NAMALWA (cell line): ENCODE measurements at regions not wholly inside any gene's neighbourhood (a gene's known extent, or its start where the extent isn't known, plus 50 kb on each side); places are given as distances from the start of the nearest gene placed in this dataset.

Source experiments
- DNase-seq: peaks from one replicate; pipeline ENCODE4 v3.0.0-alpha.2; 2015; ENCODE audit warnings: low spot score

DNA sequence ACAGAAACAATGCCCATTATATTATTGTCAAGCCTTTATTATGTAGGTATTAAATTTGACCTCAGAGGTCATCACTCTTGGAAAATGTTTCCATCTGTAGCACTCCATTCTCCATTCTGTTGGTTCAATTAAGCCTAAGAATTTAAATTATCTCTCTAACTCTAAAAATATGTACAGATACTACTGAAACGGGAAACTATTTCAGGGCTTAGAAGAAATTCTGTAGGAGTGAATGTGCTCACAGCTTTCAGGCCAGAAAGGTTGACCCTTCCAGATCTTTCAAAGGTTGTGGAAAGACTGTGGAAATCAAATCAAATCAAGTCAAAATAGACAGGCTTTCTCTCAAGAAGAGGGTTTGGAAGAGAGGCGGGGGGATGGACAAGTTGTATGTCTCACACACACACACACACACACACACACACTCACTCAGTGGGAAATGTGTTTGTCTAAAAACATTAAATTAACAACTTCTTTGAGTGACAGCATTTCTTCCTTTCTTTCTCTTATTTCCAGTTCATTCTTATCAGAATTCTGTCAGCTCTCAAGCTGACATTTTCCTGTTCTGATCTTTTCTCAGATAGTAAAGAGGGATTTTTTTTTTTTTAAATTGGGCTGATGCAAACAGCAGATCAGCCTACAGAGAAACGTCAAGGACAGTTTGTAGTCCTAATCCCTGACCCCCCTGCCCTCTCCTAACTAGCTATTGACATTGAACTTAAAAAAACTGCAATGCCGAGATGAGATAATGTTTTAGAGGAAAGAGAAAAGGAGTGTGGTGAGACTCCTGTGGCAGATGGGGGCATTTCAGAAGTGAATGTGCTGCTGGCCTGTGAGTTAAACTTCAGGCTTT lies 139.0 kb upstream of the ZFHX3 start:
- no peak for DNase-seq

GRCh38 chr16:73185737-73186136 lies 137.8 kb upstream of the ZFHX3 start:
- no peak for DNase-seq

- DNase-seq = no peak
Observed at GRCh38 chr16:73183611-73184092, 135.7 kb upstream of the ZFHX3 start.

DNA sequence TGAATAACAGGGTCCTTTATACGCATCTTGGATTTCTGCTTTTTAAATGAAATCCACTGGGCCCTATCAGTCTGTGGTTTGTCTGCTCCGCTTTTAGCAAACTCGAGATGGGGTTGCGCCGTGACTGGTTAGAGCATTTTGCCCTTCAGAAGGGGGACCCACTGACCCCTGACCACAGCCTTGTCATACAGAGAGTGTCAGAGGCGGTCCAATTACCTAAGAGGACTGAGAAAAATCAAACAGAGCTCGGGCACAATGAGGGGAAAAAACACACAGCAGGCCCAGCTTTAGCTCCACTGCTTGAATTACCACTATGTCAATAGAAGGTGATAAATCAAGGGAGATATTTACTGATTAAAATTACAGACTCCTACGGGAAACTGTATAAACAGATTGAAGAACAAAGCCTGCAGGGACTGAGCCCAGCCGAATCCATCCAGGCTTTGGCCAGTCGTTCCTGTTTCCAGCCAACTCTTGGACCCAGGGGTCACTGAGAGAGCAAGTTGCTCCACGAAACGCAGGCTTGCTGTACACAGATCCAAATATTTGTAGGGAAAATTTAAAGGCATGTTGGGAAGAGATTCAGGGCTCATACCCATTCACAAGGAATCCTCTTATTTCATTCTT lies 131.9 kb upstream of the ZFHX3 start:
- DNase-seq = no peak

DNA sequence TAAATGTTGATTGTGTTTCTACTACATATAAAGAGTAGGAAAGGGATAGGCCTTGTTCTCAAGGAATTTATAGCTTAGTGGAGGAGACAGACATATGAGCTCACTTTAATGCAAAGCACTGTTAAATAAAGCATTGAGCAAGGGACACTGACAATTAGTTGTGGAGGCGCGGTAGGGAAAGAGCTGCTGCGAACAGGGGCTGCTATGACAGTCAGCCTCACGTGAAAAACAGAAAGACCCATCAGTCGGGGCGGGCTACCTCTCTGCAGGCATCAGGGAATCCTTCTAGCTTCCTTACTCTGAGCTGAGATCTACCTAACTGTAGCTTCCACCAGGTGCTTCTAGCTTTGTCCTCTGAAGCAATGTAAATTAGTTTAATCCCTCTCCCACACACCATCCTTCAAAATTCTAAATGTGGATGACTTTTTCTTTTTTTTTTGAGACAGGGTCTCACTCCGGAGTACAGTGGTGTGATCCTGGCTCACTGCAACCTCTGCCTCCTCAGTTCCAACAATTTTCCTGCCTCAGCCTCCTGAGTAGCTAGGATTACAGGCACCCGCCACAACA lies 129.9 kb upstream of the ZFHX3 start:
- DNase-seq = no peak

- no peak for DNase-seq
Observed at GRCh38 chr16:73176577-73177013, 128.7 kb upstream of the ZFHX3 start.

- no peak for DNase-seq
Observed at GRCh38 chr16:73172973-73173709, 125.2 kb upstream of the ZFHX3 start.

DNA sequence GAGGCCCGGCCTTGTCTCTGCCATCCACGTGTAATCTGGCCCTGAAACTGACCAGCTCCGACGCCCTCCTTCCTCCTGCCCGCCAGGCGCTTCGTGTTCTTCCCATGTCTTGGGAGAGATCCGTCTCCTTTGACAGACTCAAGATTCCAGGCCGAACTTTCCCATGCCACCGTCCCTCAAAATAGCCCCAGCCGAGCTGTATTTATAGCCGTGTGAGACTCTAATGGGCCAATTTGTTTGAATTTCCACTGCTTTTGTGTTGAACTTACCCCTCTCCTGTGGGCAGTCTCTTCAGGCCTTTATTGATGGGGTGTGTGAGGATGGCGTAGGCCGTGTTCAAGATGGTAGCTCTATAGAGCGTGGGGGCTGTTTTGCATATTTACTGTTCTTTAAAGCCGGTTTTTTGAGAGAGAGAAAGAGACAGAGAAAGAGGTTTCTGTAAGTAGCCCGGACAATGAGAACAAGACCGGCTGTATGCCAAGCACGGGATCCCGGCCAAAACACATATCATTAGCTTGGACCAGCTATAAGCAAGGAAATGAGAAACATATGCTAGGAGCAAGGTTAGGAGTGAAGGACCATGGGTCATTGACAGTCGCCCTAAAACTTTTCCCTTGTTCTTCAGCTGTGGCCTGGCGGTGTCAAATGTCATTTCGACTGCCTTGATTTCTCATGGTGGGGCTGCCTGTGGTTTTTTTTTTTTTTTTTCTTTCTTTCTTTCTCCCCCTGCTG lies 124.5 kb upstream of the ZFHX3 start:
- DNase-seq = no peak

GRCh38 chr16:73171901-73172240 lies 123.9 kb upstream of the ZFHX3 start:
- no peak for DNase-seq

DNA sequence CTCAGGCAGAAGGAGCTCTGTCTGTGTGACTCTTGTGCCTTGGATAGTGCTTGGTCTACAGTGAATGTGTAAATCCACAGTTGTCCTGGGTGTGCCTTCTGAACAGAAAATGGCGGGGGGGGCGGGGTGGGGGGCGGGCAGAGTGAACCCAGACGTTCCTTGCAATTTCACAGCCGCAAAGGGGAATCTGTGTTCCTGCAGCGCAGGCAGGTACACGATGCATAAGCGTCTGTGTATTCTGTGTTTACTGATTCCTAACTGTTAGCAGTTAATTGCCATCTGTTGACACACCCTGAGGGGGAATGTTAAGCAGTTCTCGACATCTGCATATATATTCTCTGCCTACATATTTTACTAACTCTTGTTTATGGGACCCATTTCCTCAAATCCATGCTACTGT lies 123.5 kb upstream of the ZFHX3 start:
- DNase-seq = no peak

GRCh38 chr16:73170612-73171038 lies 122.7 kb upstream of the ZFHX3 start:
- DNase-seq = no peak

DNA sequence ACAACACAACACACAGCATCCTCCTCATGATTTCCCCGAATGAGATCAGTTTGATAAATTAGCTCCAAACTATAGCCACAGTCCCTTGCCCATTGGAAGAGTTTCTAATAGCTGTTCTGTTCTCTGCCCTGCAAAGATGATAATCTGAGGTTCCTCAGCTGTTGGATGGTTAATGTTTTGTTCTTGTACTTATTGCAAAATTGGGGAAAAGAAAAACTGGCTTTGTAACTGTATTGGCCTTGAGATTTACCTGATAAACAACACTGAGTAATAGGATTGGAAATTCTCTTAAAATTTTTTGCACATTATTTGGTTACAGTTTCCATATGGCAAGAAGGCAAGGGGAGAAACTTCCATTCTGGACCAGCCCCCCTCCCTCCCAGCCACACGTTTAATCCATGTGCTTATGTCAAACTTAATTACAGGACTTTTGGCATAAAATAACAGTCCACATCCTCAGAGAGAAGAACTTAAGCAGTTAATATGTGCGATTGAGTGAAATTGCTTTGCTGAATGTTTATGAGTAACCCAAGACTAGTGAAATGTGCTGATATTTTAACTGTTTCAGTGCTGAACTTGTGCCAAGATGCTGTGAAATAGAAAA lies 119.1 kb upstream of the ZFHX3 start:
- DNase-seq = no peak

DNA sequence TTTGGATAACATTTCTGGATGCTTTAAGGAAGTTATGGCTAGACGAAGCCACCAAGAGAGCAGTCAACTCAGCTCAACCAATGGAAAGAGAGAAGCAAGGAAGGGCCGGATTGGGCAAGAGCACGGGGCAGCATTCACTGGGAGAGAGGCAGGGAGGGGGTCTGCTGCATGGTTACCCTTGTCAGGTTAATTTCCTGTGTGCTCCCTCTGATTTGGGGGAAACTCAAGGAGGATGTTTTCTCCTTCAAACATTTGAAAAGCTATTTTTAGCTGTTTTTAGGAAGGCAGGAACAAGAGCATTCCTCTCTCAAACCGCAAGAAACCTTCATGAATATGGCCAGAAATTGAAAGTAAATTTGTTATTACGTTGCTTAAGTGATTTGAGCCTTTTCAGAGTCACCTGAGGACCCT lies 118.5 kb upstream of the ZFHX3 start:
- no peak for DNase-seq

- no peak for DNase-seq
Observed at GRCh38 chr16:73163238-73163815, 115.4 kb upstream of the ZFHX3 start.

GRCh38 chr16:73161977-73162376 lies 114.0 kb upstream of the ZFHX3 start:
- no peak for DNase-seq

- no peak for DNase-seq
Observed at GRCh38 chr16:73159296-73159695, 111.4 kb upstream of the ZFHX3 start.

- DNase-seq = no peak
Observed at GRCh38 chr16:73157861-73158260, 109.9 kb upstream of the ZFHX3 start.

DNA sequence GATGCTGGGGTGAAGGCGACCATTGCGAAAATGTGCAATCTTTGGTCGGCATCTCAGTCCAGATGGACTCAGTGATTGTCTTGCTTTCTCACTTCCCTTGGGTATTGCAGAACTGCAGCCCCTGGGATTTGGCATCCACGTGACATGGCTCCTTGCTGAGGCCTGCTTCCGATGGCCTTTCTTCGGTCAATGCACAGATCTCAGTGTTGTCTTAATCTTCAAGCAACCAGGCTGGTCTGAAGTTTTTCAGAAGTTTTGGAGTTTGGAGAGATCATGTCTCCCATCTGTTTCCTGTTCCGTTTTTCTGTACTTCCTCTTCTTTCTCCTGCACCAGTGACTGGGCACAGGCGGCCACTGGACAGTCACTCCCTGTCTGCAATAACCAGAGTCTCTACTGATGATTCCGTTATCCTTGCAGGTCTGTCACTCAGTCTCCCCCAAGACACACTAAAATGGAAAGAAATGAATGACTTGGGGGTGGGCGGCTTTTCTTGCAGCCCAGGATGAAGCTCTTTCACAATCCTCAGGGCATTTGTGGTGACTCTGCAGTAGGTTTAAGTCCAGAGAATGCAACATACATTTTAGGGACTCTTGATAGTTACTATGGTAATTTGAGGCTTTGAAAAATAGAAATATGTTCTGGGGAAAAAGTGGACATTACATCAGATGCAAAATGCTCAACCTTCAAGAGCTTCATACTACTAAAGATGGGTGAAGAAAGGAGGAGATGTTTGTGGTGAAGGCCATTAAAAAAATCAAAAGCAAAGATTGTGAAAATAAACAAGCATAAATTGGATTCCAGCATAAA lies 106.3 kb upstream of the ZFHX3 start:
- no peak for DNase-seq

GRCh38 chr16:73152386-73153125 lies 104.6 kb upstream of the ZFHX3 start:
- DNase-seq = no peak
